Testis (tissue), 2 donors: ENCODE measurements at regions not wholly inside any gene's neighbourhood (a gene's known extent, or its start where the extent isn't known, plus 50 kb on each side); places are given as distances from the start of the nearest gene placed in this dataset.

ENCODE experiments used
- CTCF ChIP-seq, 3 experiments: fragments of 450-650 bp in 2 of 3; fragments of 200-600 bp in 1 of 3; sonication (generic) in 1 of 3; IDR thresholded peaks; one replicate each; pipeline ENCODE4 v1.5.1; 2016 to 2019; ENCODE audit warnings: antibody characterized with exemption in 3 of 3, mild to moderate bottlenecking in 2 of 3, moderate library complexity in 1 of 3
- POLR2A ChIP-seq: fragments of 450-650 bp; IDR thresholded peaks from one replicate; pipeline ENCODE4 v1.6.1; 2017; ENCODE audit warnings: antibody characterized with exemption, mild to moderate bottlenecking, moderate library complexity

GRCh38 chr1:184890539-184890973 lies 83.8 kb downstream of the NIBAN1 start:
- TF ChIP-seq POLR2A (no peak), CTCF (IDR thresholded peaks at IDR 0.05) (no peak)
